ENCODE measurements at regions not wholly inside any gene's neighbourhood (a gene's known extent, or its start where the extent isn't known, plus 50 kb on each side); places are given as distances from the start of the nearest gene placed in this dataset.

DNA sequence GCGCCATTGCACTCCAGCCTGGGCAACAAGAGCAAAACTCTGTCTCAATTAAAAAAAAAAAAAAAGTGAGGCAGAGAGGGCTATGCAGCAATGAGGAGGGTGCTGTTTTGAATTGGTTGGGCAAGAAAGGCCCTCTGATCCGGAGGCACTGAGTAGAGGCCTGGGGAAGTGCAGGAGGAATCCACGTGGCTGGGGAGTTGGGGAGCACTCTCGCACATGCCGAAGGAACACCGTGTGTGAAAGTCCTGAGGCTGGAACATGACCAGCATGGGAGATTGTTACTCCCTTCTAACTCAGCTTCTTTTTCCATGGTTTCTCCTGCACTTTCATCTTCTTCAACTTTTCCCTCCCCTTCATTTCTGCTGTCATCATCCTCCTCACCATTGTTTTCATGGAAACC lies 347.9 kb upstream of the HS6ST1 start:
- no peak for TF ChIP-seq POLR2A (IDR thresholded peaks at IDR 0.05)
- TF ChIP-seq, protein P1, sequence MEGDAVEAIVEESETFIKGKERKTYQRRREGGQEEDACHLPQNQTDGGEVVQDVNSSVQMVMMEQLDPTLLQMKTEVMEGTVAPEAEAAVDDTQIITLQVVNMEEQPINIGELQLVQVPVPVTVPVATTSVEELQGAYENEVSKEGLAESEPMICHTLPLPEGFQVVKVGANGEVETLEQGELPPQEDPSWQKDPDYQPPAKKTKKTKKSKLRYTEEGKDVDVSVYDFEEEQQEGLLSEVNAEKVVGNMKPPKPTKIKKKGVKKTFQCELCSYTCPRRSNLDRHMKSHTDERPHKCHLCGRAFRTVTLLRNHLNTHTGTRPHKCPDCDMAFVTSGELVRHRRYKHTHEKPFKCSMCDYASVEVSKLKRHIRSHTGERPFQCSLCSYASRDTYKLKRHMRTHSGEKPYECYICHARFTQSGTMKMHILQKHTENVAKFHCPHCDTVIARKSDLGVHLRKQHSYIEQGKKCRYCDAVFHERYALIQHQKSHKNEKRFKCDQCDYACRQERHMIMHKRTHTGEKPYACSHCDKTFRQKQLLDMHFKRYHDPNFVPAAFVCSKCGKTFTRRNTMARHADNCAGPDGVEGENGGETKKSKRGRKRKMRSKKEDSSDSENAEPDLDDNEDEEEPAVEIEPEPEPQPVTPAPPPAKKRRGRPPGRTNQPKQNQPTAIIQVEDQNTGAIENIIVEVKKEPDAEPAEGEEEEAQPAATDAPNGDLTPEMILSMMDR (IDR thresholded peaks at IDR 0.05), result no peak

Data from testis (tissue), 2 donors.